ENCODE measurements at regions not wholly inside any gene's neighbourhood (a gene's known extent, or its start where the extent isn't known, plus 50 kb on each side); places are given as distances from the start of the nearest gene placed in this dataset.
"Not testable (repeated sequence)": the region's sequence is repeated elsewhere in the genome, so short reads cannot be mapped to it uniquely, and the experiment has no call there.

GRCh38 chr7:145104400-145104799 lies 268.5 kb upstream of the TPK1 start:
- H3K27me3 ChIP-seq (replicated peaks in 1 of 7), result no peaks in the 10 kb centered on the region
- intact Hi-C loops (cut with DNase I; ENCODE audit: low total_unique reads), result no loop called here
- no peaks in the 10 kb centered on the region for H3K36me3 ChIP-seq
- no peaks in the 10 kb centered on the region for H3K9me3 ChIP-seq
- DNase-seq, result no peak
- H3K4me1 ChIP-seq, result no peaks in the 10 kb centered on the region
- TF ChIP-seq POLR2A (IDR thresholded peaks at IDR 0.05) (no peak), POLR2AphosphoS5 (IDR thresholded peaks at IDR 0.05) (no peak)
- TF ChIP-seq, protein P1, sequence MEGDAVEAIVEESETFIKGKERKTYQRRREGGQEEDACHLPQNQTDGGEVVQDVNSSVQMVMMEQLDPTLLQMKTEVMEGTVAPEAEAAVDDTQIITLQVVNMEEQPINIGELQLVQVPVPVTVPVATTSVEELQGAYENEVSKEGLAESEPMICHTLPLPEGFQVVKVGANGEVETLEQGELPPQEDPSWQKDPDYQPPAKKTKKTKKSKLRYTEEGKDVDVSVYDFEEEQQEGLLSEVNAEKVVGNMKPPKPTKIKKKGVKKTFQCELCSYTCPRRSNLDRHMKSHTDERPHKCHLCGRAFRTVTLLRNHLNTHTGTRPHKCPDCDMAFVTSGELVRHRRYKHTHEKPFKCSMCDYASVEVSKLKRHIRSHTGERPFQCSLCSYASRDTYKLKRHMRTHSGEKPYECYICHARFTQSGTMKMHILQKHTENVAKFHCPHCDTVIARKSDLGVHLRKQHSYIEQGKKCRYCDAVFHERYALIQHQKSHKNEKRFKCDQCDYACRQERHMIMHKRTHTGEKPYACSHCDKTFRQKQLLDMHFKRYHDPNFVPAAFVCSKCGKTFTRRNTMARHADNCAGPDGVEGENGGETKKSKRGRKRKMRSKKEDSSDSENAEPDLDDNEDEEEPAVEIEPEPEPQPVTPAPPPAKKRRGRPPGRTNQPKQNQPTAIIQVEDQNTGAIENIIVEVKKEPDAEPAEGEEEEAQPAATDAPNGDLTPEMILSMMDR (IDR thresholded peaks at IDR 0.05 in 8 of 11, conservative IDR thresholded peaks at IDR 0.05 in 3 of 11), result no peak
- 70 to 94% (median 89%) methylated on average over 1 of the region's 1 CpG for WGBS, 5 donors
- no peak overlapping the region for H3K4me3 ChIP-seq
- no peak overlapping the region for H3K27ac ChIP-seq

DNA sequence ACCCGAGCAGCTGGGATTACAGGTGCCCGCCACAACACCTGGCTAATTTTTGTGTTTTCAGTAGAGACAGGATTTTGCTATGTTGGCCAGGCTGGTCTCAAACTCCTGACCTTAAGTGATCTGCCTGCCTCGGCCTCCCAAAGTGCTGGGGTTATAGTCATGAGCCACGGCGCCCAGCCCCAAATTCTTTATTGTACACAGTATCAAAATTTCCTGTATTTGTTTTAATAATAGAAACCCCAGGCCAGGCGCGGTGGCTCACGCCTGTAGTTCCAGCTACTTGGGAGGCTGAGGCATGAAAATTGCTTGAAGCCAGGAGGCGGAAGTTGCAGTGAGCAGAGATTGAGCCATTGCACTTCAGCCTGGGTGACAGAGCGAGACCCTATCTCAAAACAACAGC lies 266.3 kb upstream of the TPK1 start:
- H3K36me3 ChIP-seq, result not testable (repeated sequence)
- WGBS, 5 donors, result 84 to 94% (median 86%) methylated on average over 10 of the region's 10 CpGs

DNA sequence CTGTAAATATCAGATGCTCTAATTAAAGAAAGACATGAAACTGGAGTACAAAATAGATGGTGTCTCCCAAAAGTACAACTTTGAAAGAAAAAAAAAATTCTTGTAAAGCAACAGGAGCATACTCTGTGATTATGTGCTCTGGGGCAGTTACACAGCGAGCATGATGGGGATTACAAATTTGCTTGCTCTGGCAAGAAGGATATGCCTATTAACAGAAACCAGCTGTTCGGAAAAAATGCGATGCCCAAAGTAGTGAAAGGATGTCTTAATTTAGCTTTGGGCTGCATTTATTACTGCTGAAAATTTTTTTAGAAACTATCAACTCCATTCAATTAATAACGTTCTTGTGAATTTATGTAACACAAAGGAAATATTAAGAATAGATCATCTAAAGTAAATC lies 256.9 kb upstream of the TPK1 start:
- no peak for DNase-seq
- H3K27me3 ChIP-seq (replicated peaks in 1 of 7), result no peaks in the 10 kb centered on the region
- H3K27ac ChIP-seq, result no peak overlapping the region
- 71 to 85% (median 79%) methylated on average over 4 of the region's 4 CpGs for WGBS, 5 donors
- H3K9me3 ChIP-seq, result no peaks in the 10 kb centered on the region
- no peak for TF ChIP-seq POLR2AphosphoS5 (IDR thresholded peaks at IDR 0.05)
- no peak overlapping the region for H3K4me3 ChIP-seq
- H3K36me3 ChIP-seq, result no peaks in the 10 kb centered on the region
- H3K4me1 ChIP-seq, result no peaks in the 10 kb centered on the region
- intact Hi-C loops (cut with DNase I; ENCODE audit: low total_unique reads), result no loop called here

More for the DNA sequence above, 266.3 kb upstream of the TPK1 start:
- H3K4me3 ChIP-seq; H3K27me3 ChIP-seq (replicated peaks in 1 of 7); H3K4me1 ChIP-seq; H3K27ac ChIP-seq; intact Hi-C loops (cut with DNase I; ENCODE audit: low total_unique reads); DNase-seq; H3K9me3 ChIP-seq: not testable (repeated sequence)

- WGBS, 5 donors, result 61 to 81% (median 69%) methylated on average over 3 of the region's 3 CpGs
- H3K4me3 ChIP-seq, result no peak overlapping the region
- no peaks in the 10 kb centered on the region for H3K36me3 ChIP-seq
- no peak for DNase-seq
- intact Hi-C loops (cut with DNase I; ENCODE audit: low total_unique reads), result no loop called here
- H3K9me3 ChIP-seq, result no peaks in the 10 kb centered on the region
- H3K27ac ChIP-seq, result no peak overlapping the region
- TF ChIP-seq, protein P1 (IDR thresholded peaks at IDR 0.05 in 8 of 11, conservative IDR thresholded peaks at IDR 0.05 in 3 of 11), result no peak
- TF ChIP-seq POLR2AphosphoS5 (IDR thresholded peaks at IDR 0.05) (no peak), POLR2A (IDR thresholded peaks at IDR 0.05) (no peak)
- H3K27me3 ChIP-seq (replicated peaks in 1 of 7), result no peaks in the 10 kb centered on the region
- H3K4me1 ChIP-seq, result no peaks in the 10 kb centered on the region
Observed at GRCh38 chr7:145088111-145088745, 252.4 kb upstream of the TPK1 start.

GRCh38 chr7:145082366-145083161 lies 246.7 kb upstream of the TPK1 start:
- intact Hi-C loops (cut with DNase I; ENCODE audit: low total_unique reads), result no loop called here
- 76 to 84% (median 78%) methylated on average over 6 of the region's 6 CpGs for WGBS, 5 donors
- Histone ChIP-seq H3K27ac (no peak overlapping the region), H3K27me3 (replicated peaks in 1 of 7) (no peaks in the 10 kb centered on the region), H3K36me3 (no peaks in the 10 kb centered on the region), H3K4me3 (no peak overlapping the region), H3K9me3 (no peaks in the 10 kb centered on the region), H3K4me1 (no peaks in the 10 kb centered on the region)
- TF ChIP-seq, protein P1 (IDR thresholded peaks at IDR 0.05 in 8 of 11, conservative IDR thresholded peaks at IDR 0.05 in 3 of 11), result no peak
- TF ChIP-seq POLR2A (IDR thresholded peaks at IDR 0.05), result no peak
- TF ChIP-seq POLR2AphosphoS5 (IDR thresholded peaks at IDR 0.05), result no peak
- no peak for DNase-seq
